A673 (cell line): ENCODE measurements at regions not wholly inside any gene's neighbourhood (a gene's known extent, or its start where the extent isn't known, plus 50 kb on each side); places are given as distances from the start of the nearest gene placed in this dataset.

Experiments used
- BruUV-seq: library from RNA; stranded (reverse); fragments of 400-500 nt; replicated peaks from 2 replicates; lab custom pipeline; 2021; lab: Mats Ljungman, UMichigan
- CTCF ChIA-PET: fragments of 300-600 bp; sonication (Branson Sonifier 250); formaldehyde crosslinking; loops from one replicate; lab custom pipeline; 2022; ENCODE audit warnings: antibody characterized with exemption; lab: Charles Lee
- POLR2A ChIA-PET: fragments of 300-600 bp; sonication (Branson Sonifier 250); formaldehyde crosslinking; loops from one replicate; lab custom pipeline; 2022; ENCODE audit warnings: antibody characterized with exemption; ENCODE audit not compliant: low non-redundant PET; lab: Charles Lee
- DNase-seq: peaks from one replicate; pipeline ENCODE4 v3.0.0-alpha.2; 2015; ENCODE audit warnings: low spot score
- H3K27ac ChIP-seq: fragments of 200-600 bp; sonication (generic); 2 replicates; pipeline ENCODE4 v1.5.1; 2016; ENCODE audit warnings: mixed run types, low read depth, mild to moderate bottlenecking, mixed read lengths, antibody characterized with exemption, low read length; ENCODE audit not compliant: poor library complexity, severe bottlenecking
- H3K27me3 ChIP-seq: fragments of 200-600 bp; sonication (generic); replicated peaks from 2 replicates; pipeline ENCODE4 v1.6.1; 2017; ENCODE audit warnings: mixed run types, low read depth, mild to moderate bottlenecking, mixed read lengths, antibody characterized with exemption, low read length; ENCODE audit not compliant: insufficient read depth, poor library complexity
- H3K36me3 ChIP-seq: fragments of 200-600 bp; sonication (generic); 2 replicates; pipeline ENCODE4 v1.6.1; 2016; ENCODE audit warnings: mixed run types, mild to moderate bottlenecking, mixed read lengths, antibody characterized with exemption, low read length; ENCODE audit not compliant: insufficient read depth, poor library complexity, severe bottlenecking
- H3K4me1 ChIP-seq: fragments of 200-600 bp; sonication (generic); 2 replicates; pipeline ENCODE4 v1.6.1; 2017; ENCODE audit warnings: mixed run types, mild to moderate bottlenecking, mixed read lengths, antibody characterized with exemption, low read length; ENCODE audit not compliant: insufficient read depth, poor library complexity, severe bottlenecking
- H3K4me3 ChIP-seq: fragments of 200-600 bp; sonication (generic); 2 replicates; pipeline ENCODE4 v1.5.1; 2016; ENCODE audit warnings: low read depth, mixed run types, mild to moderate bottlenecking, mixed read lengths, low read length; ENCODE audit not compliant: poor library complexity, severe bottlenecking
- H3K9me3 ChIP-seq: fragments of 200-600 bp; sonication (generic); 2 replicates; pipeline ENCODE4 v1.6.1; 2016; ENCODE audit warnings: mixed run types, low read depth, mild to moderate bottlenecking, mixed read lengths, antibody characterized with exemption, low read length; ENCODE audit not compliant: poor library complexity, severe bottlenecking
- EZH2 ChIP-seq: fragments of 200-600 bp; sonication (generic); IDR thresholded peaks from 2 replicates; pipeline ENCODE4 v1.6.1; 2017; ENCODE audit warnings: borderline replicate concordance, low read depth, mild to moderate bottlenecking, mixed read lengths, antibody characterized with exemption, low read length; ENCODE audit not compliant: poor library complexity, severe bottlenecking
- intact Hi-C: fragments of 100-400 bp; cut with micrococcal nuclease; formaldehyde crosslinking; loops from one replicate; pipeline ENCODE4 v1.10.0; 2022; ENCODE audit not compliant: unreplicated experiment
- TF ChIP-seq, protein P1 (sequence below): fragments of 300-800, 200-600 bp; sonication (generic); conservative IDR thresholded peaks from 2 replicates; pipeline ENCODE4 v1.5.1; 2017; ENCODE audit warnings: low read depth, mild to moderate bottlenecking, antibody characterized with exemption, low read length, moderate library complexity, mixed read lengths

GRCh38 chr7:35871856-35872255 is 71.0 kb downstream of the SEPTIN7 start:
- intact Hi-C loops, result loop anchor here (10.0 kb wide), 1 partner anchor 67 kb away; the partner anchor contains the start of gene SEPTIN7
- H3K4me1 ChIP-seq, result peaks cover 24% of the 10 kb centered on the region
- ChIA-PET POLR2A (no interaction called here), CTCF (no interaction called here)
- no peak for DNase-seq
- no peaks in the 10 kb centered on the region for H3K9me3 ChIP-seq
- H3K27ac ChIP-seq, result no peak overlapping the region
- TF ChIP-seq, protein P1, sequence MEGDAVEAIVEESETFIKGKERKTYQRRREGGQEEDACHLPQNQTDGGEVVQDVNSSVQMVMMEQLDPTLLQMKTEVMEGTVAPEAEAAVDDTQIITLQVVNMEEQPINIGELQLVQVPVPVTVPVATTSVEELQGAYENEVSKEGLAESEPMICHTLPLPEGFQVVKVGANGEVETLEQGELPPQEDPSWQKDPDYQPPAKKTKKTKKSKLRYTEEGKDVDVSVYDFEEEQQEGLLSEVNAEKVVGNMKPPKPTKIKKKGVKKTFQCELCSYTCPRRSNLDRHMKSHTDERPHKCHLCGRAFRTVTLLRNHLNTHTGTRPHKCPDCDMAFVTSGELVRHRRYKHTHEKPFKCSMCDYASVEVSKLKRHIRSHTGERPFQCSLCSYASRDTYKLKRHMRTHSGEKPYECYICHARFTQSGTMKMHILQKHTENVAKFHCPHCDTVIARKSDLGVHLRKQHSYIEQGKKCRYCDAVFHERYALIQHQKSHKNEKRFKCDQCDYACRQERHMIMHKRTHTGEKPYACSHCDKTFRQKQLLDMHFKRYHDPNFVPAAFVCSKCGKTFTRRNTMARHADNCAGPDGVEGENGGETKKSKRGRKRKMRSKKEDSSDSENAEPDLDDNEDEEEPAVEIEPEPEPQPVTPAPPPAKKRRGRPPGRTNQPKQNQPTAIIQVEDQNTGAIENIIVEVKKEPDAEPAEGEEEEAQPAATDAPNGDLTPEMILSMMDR, result no peak
- no peak for TF ChIP-seq EZH2
- peaks cover 3% of the 10 kb centered on the region for H3K36me3 ChIP-seq
- no TSS peak for BruUV-seq
- H3K4me3 ChIP-seq, result no peak overlapping the region
- no peaks in the 10 kb centered on the region for H3K27me3 ChIP-seq

DNA sequence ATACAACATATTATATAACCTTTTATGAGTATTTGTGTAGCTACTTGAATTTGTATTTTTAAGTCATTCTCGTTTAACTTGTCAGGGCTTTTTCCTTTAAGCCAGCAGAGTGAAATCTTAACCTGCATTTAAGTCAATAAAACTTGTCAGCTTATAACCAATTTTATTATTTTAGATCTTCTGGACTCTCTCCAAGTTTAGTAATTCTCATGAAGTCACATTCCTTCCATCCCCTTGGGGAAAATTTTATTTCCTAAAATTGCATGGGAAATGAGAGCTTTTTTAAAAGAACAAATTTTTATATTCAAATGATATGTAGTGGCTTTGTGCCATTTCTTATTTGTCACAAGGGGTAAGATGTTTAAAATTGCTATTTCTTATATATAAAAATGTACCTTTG is 74.0 kb downstream of the SEPTIN7 start:
- TF ChIP-seq, protein P1, result no peak
- no peak for TF ChIP-seq EZH2
- POLR2A ChIA-PET, result no interaction called here
- CTCF ChIA-PET, result no interaction called here
- Histone ChIP-seq H3K4me1 (peaks cover 24% of the 10 kb centered on the region), H3K27me3 (no peaks in the 10 kb centered on the region), H3K36me3 (peaks cover 3% of the 10 kb centered on the region), H3K27ac (peak overlapping the region; percentile 13), H3K9me3 (no peaks in the 10 kb centered on the region), H3K4me3 (no peak overlapping the region)
- DNase-seq, result peak; percentile 50
- intact Hi-C loops, result loop anchor here (10.0 kb wide), 1 partner anchor 70 kb away; the partner anchor contains the start of gene SEPTIN7
- no TSS peak for BruUV-seq

DNA sequence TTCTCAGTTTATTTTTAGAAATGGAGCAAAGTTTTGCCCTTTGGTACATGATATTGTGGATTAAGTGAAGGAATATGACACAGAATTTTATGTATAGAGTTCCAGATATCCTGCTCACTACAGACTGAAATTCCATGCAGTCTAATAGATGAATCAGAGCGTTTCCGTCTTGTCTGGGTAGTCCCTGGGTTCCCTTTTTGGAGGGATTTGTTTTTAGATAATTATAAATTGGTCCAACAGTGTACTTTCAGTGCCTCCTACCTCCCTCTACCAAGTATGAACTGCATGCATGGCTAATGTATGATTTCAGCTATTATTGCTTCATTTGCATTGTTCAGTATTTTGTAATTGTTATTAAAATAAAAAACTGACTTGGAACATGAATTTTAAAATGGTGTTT is 74.4 kb downstream of the SEPTIN7 start:
- H3K36me3 ChIP-seq, result peaks cover 3% of the 10 kb centered on the region
- H3K4me1 ChIP-seq, result peaks cover 24% of the 10 kb centered on the region
- intact Hi-C loops, result loop anchor here (10.0 kb wide), 1 partner anchor 70 kb away; the partner anchor contains the start of gene SEPTIN7
- H3K4me3 ChIP-seq, result no peak overlapping the region
- no peaks in the 10 kb centered on the region for H3K9me3 ChIP-seq
- peak overlapping the region; percentile 13 for H3K27ac ChIP-seq
- H3K27me3 ChIP-seq, result no peaks in the 10 kb centered on the region
- DNase-seq, result peak; percentile 59
- no TSS peak for BruUV-seq
- TF ChIP-seq EZH2, result no peak
- TF ChIP-seq, protein P1, result no peak
- POLR2A ChIA-PET, result no interaction called here
- CTCF ChIA-PET, result no interaction called here
